ENCODE measurements at regions not wholly inside any gene's neighbourhood (a gene's known extent, or its start where the extent isn't known, plus 50 kb on each side); places are given as distances from the start of the nearest gene placed in this dataset.

DNA sequence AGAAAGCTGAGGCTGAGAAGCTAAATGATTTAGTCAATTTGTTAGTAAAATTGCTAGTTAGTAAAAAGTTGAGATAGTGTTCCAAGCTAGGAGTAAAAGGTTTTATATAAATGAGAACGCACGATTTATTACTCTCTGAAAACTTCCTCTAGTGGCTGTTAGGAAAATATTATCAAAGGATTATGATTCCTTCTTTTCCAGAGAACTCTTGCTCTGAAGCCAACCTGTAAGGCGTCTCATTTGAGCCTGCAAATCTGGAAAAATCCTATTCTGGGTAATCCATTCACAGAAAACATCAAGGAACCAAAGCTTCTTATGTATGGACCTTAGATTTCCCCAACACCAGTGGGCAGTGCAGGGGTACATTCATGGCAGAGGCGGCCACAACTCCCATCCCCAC lies 252.7 kb downstream of the SOD2 start:
- TF ChIP-seq, protein P1, sequence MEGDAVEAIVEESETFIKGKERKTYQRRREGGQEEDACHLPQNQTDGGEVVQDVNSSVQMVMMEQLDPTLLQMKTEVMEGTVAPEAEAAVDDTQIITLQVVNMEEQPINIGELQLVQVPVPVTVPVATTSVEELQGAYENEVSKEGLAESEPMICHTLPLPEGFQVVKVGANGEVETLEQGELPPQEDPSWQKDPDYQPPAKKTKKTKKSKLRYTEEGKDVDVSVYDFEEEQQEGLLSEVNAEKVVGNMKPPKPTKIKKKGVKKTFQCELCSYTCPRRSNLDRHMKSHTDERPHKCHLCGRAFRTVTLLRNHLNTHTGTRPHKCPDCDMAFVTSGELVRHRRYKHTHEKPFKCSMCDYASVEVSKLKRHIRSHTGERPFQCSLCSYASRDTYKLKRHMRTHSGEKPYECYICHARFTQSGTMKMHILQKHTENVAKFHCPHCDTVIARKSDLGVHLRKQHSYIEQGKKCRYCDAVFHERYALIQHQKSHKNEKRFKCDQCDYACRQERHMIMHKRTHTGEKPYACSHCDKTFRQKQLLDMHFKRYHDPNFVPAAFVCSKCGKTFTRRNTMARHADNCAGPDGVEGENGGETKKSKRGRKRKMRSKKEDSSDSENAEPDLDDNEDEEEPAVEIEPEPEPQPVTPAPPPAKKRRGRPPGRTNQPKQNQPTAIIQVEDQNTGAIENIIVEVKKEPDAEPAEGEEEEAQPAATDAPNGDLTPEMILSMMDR (IDR thresholded peaks at IDR 0.05; ENCODE audit: low read depth, low read length) = no peak

GRCh38 chr6:159439651-159440050 lies 253.4 kb downstream of the SOD2 start:
- ChIA-PET POLR2A (no interaction called here), CTCF (no interaction called here)
- H3K27me3 ChIP-seq (ENCODE audit: control insufficient read depth, insufficient read depth, low read length) = no peaks in the 10 kb centered on the region
- no peak for DNase-seq (ENCODE audit: low read depth, low spot score)
- TF ChIP-seq, protein P1 (IDR thresholded peaks at IDR 0.05; ENCODE audit: low read depth, low read length) = no peak
- no peak overlapping the region for H3K4me3 ChIP-seq (ENCODE audit: low read depth, low read length)
- H3K27ac ChIP-seq (ENCODE audit: low read depth, low read length) = no peak overlapping the region
- H3K9me3 ChIP-seq (ENCODE audit: control insufficient read depth, insufficient read depth, low read length) = peaks cover 6% of the 10 kb centered on the region

More for the DNA sequence above, 252.7 kb downstream of the SOD2 start:
- CTCF ChIA-PET = no interaction called here
- H3K4me3 ChIP-seq (ENCODE audit: low read depth, low read length) = no peak overlapping the region
- POLR2A ChIA-PET = no interaction called here
- peaks cover 3% of the 10 kb centered on the region; the same call in 1 of the 2 replicates for H3K9me3 ChIP-seq (ENCODE audit: control insufficient read depth, insufficient read depth, low read length)
- DNase-seq (ENCODE audit: low read depth, low spot score) = no peak
- no peaks in the 10 kb centered on the region for H3K27me3 ChIP-seq (ENCODE audit: control insufficient read depth, insufficient read depth, low read length)
- H3K27ac ChIP-seq (ENCODE audit: low read depth, low read length) = no peak overlapping the region

DNA sequence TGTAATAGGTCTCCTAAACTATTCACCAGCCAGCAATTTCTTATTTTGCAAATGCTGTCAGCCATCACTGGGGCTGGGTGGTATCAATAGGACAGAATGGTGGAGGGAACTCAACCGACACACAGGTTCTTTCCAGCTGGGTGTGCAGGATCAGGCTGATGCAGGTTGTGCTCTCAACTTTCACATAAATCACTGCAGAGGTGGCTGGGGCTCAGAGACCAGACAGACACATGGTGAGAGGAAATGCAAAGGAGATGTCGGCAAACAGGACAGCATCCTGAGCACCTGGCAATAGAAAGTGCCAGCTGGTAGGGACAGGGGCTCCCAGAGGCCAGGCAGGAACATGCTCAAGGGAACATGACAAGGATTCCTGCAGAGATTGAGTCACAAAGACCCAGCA lies 254.9 kb downstream of the SOD2 start:
- no peak overlapping the region for H3K4me3 ChIP-seq (ENCODE audit: low read depth, low read length)
- no peak for DNase-seq (ENCODE audit: low read depth, low spot score)
- ChIA-PET POLR2A (no interaction called here), CTCF (no interaction called here)
- no peak overlapping the region for H3K27ac ChIP-seq (ENCODE audit: low read depth, low read length)
- H3K9me3 ChIP-seq (ENCODE audit: control insufficient read depth, insufficient read depth, low read length) = peaks cover 10% of the 10 kb centered on the region
- TF ChIP-seq, protein P1 (IDR thresholded peaks at IDR 0.05; ENCODE audit: low read depth, low read length) = no peak
- H3K27me3 ChIP-seq (ENCODE audit: control insufficient read depth, insufficient read depth, low read length) = no peaks in the 10 kb centered on the region

DNA sequence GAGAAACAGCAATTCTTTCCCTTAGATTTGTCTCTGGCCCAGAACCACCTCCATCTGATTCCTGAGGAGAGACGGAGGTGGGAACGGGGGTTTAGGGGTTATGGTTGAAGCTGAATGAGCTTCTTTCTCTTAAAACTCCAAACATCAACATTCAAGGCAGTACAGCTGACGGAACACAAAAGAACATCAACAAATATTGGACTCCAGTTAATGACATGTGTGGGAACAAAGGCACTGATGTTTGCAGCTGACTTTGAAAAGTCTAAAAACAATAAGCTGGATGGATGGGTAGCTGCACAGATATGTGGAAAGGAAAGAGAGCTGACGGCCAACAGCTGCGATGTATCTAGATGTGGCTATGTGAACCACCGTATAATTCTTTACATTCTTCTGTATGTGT lies 256.5 kb downstream of the SOD2 start:
- H3K4me3 ChIP-seq (ENCODE audit: low read depth, low read length) = no peak overlapping the region
- no peaks in the 10 kb centered on the region for H3K27me3 ChIP-seq (ENCODE audit: control insufficient read depth, insufficient read depth, low read length)
- TF ChIP-seq, protein P1 (IDR thresholded peaks at IDR 0.05; ENCODE audit: low read depth, low read length) = no peak
- CTCF ChIA-PET = interaction anchor here (1.2 kb wide), 1 partner anchor 262 kb away, joined by 3 read pairs; no protein-coding TSS in a partner anchor
- no peak overlapping the region for H3K27ac ChIP-seq (ENCODE audit: low read depth, low read length)
- peaks cover 10% of the 10 kb centered on the region for H3K9me3 ChIP-seq (ENCODE audit: control insufficient read depth, insufficient read depth, low read length)
- POLR2A ChIA-PET = no interaction called here
- no peak for DNase-seq (ENCODE audit: low read depth, low spot score)

DNA sequence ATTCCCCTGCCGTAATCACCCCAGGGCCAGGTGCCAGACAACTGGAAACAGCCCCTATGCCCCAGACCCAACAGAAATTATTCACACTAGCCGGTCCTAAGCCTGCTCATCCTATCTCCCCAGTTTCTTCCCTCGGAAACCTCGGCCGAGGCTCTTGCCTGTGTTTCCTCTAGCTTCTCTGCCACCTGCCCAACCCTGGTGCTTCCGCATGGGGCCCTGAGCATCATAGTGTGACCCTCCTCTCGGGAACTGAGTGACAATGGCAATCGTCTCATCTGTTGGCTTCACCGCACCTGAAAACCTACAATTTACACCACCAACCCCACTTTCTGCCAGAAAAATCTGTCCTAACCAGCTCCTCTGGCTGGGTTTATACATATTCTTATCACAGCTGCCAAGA lies 257.3 kb downstream of the SOD2 start:
- POLR2A ChIA-PET = no interaction called here
- H3K27me3 ChIP-seq (ENCODE audit: control insufficient read depth, insufficient read depth, low read length) = no peaks in the 10 kb centered on the region
- no peak for DNase-seq (ENCODE audit: low read depth, low spot score)
- TF ChIP-seq, protein P1 (IDR thresholded peaks at IDR 0.05; ENCODE audit: low read depth, low read length) = no peak
- CTCF ChIA-PET = no interaction called here
- H3K9me3 ChIP-seq (ENCODE audit: control insufficient read depth, insufficient read depth, low read length) = peaks cover 10% of the 10 kb centered on the region
- no peak overlapping the region for H3K27ac ChIP-seq (ENCODE audit: low read depth, low read length)
- no peak overlapping the region for H3K4me3 ChIP-seq (ENCODE audit: low read depth, low read length)
